ENCODE measurements at regions not wholly inside any gene's neighbourhood (a gene's known extent, or its start where the extent isn't known, plus 50 kb on each side); places are given as distances from the start of the nearest gene placed in this dataset.
"Not testable (repeated sequence)": the region's sequence is repeated elsewhere in the genome, so short reads cannot be mapped to it uniquely, and the experiment has no call there.

- 74% methylated on average over 6 of the region's 7 CpGs for WGBS
- H3K36me3 ChIP-seq (ENCODE audit: insufficient read depth, low read length); H3K27me3 ChIP-seq (ENCODE audit: insufficient read depth, low read length); H3K9ac ChIP-seq (ENCODE audit: low read depth, low read length); H3K27ac ChIP-seq (ENCODE audit: low read depth, low read length); H3K4me1 ChIP-seq (ENCODE audit: insufficient read depth, low read length); H3K4me3 ChIP-seq (ENCODE audit: low read length): not testable (repeated sequence)
- H3K9me3 ChIP-seq (ENCODE audit: insufficient read depth, low read depth, low read length): peaks cover 55% of the 10 kb centered on the region
These were observed 4460.1 kb upstream of the OR11H1 start for GRCh38 chr22:11067937-11068336.

DNA sequence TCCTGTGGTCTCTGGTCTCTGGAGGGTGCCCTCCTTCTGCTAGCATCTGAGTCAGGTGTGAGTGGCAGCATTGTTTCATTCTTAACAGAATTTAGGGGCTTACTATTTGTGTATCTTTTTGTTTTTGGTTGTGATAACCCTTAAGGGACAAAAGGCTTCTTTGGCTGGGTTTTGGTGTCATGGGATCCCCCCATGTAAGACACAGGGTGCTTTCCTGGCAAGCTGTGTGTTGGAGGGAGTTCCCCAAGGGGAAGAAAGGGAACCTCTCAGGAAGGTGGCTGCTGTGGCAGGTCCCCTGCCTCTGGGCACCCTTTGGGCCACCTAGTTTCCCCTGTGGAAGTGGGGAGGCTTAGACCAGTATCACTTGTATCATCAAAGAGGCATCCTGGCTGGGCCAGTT, 4459.6 kb upstream of the OR11H1 start:
- not testable (repeated sequence) for H3K27ac ChIP-seq (ENCODE audit: low read depth, low read length); H3K36me3 ChIP-seq (ENCODE audit: insufficient read depth, low read length); H3K9ac ChIP-seq (ENCODE audit: low read depth, low read length); H3K4me1 ChIP-seq (ENCODE audit: insufficient read depth, low read length); H3K4me3 ChIP-seq (ENCODE audit: low read length); H3K27me3 ChIP-seq (ENCODE audit: insufficient read depth, low read length)
- H3K9me3 ChIP-seq (ENCODE audit: insufficient read depth, low read depth, low read length): peaks cover 50% of the 10 kb centered on the region

Measured in HUES64 (cell line).